ENCODE measurements at regions not wholly inside any gene's neighbourhood (a gene's known extent, or its start where the extent isn't known, plus 50 kb on each side); places are given as distances from the start of the nearest gene placed in this dataset.
"Not testable (repeated sequence)": the region's sequence is repeated elsewhere in the genome, so short reads cannot be mapped to it uniquely, and the experiment has no call there.

DNA sequence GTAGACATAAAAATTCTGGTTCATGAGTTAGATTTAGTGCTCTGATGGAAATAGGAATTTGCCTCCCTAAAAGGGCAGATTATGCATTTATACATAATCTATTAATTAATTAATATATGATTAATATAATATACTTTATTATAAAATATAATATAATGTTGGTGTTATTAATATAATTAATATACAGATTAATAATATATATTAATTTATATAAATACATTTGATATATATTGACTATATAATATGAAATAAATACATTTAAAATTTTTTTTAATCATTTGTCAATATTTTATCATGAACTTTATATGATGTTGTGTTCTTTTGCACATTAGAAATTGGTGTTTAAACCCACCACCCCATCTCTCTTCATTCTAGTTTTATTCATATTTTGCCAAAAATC, 652.1 kb upstream of the ZNF804A start:
- DNase-seq: no peak

DNA sequence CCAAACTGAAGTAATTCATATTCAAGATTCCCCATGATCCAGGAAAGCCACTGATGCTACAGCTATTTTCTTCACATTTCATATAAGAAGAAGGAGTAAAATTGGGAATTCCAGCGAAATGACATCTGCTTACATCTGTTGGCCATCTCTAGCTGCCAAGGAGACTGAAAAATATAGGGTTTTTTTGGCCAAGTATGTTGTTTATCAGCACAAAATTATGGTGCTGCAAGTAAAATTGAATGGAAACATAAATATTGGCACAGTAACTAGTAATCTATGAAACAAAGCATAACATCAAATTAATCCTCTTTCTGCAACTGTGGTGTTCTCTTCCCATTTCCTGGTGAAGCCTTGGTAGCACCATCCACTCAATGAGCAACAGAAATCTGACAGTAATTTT, 649.5 kb upstream of the ZNF804A start:
- no peak for DNase-seq

DNA sequence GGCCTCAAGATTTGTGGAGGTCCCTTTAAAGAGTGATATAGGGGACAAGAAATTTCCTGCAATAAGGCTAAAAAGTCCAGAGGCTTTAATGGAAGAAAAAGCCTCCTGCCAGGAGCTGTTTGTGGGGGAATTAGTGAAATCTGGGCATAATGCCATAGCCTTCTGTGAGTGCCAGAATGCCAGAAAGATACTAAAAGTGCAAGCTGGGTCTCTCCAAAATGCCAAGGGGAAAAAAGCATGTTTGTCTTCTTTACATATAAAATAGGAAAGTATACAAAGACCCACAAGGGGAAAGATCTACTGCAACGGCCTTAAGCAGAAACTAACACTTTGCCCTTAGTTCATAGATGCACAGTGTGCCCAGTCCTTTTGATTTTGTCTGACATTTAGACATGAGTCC, 647.7 kb upstream of the ZNF804A start:
- no peak for DNase-seq

DNA sequence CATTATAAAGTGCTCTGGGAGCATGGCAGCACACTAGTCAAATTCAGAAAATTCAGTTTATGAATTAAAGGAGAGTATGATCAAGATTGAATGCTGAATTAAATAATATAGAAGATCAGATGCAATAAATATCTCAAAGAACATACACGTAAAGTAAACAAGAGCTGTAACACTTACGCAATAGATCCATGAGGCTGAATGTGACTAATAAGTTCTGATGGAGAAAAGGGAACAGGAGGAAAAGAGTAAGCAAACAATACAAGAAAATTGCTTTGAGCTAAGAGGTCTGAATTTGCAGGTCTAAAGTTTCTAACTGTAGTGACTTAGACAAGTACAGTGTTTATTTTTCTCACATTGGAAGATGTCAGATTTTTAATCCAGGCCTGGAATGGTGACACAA, 646.7 kb upstream of the ZNF804A start:
- no peak for DNase-seq

DNA sequence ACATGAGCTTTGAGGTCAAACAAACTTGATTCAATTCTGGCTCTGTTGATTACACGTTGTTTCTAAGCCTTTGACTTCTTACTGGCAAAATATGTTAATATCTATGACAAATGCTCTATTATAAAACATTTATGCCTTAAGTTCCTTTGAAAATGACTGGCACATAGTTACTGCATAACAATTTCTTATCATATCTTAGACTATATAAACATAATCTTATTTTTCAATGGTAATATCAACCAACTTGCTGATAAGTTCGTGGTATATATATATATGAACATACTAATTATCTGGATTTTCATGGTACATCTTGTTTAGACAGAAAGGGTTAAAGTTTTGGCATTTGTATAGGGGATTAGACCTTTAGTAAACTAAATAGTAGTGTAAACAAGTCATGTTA, 645.6 kb upstream of the ZNF804A start:
- DNase-seq: no peak

DNA sequence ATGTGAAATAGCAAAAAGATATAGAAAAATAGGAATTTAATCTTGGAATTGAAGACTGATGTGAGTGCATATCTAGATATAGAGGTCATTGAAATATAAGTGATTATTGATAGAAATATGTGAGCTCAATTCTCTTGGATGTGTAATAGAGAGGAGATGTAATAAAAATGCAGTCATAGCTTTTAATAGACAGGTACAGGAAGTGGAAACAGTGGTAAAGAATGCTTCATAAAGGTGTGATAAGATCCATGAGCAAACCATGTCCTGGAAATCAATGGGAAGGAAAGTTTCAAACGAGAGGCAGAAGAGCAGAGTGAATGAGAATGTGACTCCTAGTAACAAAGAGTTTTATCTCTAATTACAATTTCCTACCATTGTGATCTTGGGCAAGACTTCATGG, 634.7 kb upstream of the ZNF804A start:
- DNase-seq: no peak

DNA sequence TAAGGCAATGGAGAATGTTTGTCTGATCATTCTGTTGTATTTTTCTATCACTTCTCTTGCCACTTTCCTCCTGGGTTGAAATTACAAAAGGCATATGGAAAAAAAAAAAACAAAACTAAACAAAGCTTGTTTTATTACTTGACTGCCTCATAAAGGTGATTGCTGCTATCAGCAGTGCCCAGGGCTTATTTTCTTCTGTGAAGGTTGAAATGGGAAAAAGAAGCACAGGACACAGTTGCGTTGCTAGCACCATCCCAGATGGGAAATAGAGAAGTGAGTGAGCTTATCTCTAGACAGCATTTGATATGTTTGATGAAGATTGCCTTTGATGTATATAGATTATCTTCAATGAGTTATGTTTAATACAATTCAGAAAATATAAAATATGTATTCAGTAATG, 633.8 kb upstream of the ZNF804A start:
- DNase-seq: no peak

DNA sequence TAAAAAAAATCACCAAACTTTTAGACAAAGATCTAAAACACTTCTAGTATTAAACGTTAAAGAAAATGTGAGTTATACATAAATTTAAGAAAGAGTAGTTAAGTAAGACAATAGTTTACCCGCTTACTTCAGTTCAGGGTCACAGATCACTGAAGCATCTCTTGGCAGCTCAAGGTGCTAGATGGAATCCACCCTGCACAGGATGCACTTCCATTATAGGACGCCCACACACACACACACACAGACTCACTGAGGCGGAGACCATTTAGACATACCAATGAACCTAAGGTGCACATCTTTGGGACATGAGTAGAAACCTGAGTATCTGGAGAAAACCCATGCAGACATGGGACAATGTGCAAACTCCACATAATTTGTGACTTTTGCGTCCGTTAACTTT, 630.6 kb upstream of the ZNF804A start:
- DNase-seq: no peak

DNA sequence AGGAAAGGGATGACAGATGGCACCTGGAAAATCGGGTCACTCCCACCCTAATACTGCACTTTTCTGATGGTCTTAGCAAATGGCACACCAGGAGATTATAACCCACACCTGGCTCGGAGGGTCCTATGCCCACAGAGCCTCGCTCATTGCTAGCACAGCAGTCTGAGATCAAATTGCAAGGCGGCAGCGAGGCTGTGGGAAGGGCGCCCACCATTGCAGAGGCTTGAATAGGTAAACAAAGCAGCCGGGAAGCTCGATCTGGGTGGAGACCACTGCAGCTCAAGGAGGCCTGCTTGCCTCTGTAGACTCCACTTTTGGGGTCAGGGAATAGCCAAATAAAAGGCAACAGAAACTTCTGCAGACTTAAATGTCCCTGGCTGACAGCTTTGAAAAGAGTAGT, 622.7 kb upstream of the ZNF804A start:
- DNase-seq: not testable (repeated sequence)

DNA sequence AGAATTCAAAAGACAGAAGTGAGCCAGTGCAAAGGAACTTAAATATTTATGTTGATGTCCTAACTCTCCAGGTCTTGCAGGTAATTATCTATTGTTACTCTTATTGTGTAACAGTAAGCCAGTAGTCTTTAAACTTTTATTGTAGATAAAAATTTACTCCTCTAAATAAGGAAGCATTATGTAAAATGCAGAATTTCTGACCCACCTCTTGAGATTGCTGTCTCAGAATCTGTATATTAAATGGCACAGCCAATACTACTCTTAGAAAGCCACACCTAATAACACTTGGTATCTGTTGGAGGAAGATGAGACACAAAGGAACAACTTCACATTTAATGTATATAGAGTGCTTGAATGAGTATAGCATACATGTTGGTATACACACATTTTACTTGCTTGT, 613.5 kb upstream of the ZNF804A start:
- DNase-seq: no peak

DNA sequence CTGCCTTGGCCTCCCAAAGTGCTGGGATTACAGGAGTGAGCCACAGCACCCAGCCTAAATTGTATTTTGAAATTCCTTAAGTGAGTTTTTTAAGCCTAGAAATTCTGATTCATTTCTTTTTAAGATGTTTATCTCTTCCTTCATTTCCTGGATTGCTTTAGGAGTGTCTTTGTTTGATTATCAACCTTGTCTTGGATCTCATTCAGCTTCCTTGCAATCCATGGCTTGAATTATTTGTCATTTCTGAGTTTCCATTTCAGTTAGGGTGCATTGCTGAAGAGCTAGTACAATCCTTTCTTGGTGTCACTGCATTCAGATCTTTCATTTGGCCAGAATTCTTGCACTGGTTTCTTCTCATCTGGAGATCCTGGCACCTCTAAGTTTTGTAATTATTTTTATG, 606.4 kb upstream of the ZNF804A start:
- no peak for DNase-seq

DNA sequence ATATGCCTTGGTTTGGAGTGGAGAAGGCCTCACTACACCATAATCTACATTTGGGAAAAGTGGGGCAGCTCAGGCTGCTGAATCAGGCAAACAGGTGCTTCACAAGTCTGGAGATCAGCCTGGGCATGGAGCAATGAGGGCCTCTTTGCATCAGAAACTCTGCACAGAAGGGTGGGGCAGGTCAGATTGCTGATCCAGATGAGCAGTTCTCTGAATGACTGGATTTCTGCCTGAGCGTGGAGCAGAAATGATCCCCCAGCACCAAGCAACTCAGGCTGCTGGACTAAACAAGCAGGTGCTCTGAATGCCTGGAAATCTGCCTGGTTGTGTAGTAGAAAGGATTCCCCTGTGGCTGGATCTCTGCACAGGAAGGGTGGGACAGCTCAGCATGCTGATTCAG, 605.3 kb upstream of the ZNF804A start:
- no peak for DNase-seq

DNA sequence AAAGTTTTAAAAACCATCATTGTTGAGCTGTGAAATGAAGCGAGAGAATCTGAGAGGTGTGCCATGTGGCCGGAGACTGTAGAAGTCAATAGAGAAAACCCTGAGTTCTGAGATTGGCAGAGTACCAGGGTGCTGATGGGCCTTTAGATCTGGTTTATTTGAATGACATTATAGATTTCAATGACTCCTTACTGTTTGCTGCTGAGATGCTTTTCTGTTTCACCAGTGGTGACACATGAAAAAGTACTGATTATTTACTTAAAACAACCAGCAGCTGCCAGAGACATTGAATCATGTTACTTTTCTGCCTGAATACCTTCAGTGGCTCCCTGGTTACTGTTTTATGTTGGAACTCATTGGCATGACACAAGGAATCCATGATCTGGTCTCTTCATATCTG, 602.7 kb upstream of the ZNF804A start:
- no peak for DNase-seq

DNA sequence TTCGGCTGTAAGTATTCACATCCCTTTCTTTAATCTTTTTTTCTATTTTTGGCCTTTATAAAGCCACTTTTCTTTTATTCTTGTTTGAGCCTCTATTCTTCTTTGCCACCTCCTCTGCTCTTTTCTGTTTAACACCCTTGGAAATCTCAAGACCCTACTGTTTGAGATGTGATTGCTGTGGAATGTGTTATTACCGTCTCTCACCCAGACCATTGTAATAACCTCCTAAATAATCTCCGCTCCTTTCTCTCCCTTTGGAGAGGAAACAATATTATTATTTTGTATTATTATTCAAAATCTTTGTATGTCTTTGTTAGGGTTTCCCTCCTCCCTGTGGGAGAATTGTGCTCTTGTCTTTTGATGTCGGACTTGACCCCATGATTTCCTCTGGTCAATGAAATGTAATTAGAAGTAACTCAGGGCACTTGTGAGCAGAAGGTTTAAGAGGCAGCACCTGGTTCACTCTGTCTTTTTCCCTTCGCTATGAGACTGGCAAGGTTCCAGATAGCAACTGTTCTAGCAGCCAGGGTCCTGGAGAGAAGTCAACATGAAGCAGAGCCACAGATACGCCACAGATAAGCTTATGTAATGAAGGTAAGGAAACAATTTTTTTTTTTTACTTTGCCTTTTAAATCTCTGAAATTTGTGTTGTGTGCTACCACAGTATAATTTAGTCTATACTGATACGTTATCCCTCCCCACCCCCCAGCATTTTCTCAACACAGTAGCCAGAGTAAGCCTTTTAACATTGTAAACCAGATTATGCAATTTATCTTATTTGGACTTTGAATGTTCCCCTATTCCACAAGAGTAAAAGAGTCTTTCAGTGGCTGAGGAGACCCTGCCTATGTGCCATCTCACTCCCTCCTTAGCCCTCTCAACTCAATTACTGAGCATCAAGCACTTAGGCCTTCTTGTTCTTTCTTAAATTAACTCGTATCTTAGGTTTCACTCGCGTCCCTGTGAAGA, 601.2 kb upstream of the ZNF804A start:
- peak; percentile 5 for DNase-seq

DNA sequence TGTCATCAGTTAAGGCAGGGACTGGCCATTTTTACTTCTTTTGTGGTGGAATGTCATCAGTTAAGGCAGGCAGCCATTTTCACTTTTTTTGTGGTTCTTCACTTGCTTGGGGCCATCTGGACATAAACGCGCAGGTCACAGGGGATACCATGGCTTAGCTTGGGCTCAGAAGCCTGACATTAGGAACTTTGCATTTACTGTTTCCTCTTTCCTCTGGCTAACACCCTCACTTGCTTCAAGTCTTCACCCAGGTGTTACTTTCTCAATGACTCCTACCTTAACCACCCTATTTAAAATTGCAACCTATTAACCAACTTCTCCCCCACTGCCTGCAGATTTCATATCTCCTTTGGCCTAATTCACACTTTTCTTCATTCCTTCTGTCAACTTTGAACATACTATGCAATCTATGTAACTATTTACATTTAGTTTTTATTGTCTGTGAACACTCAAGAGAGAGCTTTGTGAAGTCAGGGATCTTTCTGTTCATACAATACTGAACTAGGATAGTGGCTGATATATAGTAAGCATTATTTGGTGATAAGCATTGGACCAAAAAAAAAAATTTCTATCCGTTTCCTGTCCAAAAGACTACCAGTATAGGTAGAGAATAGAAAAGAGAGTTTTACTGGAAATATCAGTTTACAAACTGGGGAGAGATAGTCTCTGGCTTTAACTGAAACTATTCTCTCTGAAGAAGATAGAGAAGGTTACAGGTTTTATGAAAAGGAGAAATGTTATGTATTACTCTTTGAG, 600.1 kb upstream of the ZNF804A start:
- no peak for DNase-seq

DNA sequence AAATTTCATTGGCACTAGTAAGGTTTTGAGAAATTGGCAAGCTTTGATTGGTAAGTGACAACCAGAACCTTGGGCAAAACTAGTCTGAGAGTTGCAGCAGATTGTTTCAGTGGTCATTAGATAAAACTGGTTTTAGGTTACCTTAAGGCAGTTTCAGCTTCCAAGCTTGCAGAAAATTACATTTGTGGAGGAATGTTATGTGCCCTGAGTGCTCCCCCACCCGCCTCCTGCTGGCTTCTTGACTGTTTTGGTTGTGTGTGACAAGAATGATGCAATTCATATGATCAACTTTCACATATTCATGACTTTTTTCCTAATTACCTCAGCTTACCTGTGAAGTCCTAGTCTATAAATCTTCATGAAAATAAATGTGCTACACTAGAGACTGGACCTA, 599.5 kb upstream of the ZNF804A start:
- DNase-seq: no peak

DNA sequence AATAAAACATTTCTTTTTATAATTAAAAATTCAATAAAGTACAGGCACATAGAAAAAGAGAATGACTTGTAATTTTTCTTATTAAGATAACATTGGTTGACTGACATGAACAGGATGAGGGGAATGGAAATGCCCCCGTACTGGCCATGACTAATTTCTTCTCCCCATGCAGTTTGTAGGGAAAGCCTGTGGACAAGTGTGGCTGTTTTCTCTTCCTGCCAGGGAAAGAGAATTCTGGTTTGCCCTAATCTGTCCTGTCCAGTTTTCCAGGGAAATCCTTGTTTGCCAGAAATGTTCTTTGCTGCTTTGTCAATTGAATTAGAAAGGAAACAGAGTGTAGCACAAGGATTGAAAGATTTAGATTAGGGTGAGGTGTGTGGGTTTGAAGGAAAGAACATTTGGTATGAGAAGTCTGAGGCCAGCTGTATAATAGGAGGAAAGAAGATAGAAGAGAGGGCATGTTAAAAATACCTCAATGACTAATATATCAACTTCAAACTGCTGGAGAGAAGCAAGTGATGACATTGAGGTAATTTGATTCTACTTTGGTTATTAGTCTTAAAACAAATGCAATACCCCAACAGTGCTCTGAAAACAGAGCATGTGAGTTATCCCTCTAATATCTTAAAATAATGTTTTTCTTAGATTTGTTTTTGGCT, 593.9 kb upstream of the ZNF804A start:
- DNase-seq: no peak

DNA sequence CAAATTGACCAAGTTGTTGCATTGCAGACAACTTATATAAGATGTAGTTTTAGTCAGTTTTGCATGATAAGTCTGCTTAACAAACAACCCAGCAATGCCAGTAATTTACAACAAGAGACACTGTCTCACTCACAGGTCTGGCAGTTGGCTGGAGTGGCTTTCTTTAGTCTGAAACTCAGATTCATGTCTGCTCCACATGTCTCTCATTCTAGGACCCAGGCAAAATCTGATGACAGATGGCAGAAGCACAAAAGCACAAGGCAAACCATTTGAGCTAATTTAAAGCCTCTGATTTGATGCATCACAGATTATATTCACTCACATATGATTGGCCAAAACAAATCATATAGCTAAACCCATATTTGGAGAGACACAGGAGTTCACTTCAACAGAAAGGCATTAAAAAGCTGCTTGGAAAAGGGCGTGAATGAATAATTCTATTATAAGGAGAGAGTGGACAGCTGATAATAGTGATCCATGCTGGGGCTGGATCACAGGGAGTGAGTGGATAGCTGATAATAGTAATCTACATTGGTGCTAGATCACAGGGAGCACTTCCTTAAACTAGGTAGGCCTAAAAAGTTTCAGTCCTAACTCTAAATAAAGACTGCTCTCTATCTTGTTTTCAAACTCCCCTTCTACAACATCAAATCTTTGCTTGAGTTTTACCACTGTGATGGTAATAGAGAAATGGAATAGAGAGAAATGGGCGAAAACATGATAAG, 593.2 kb upstream of the ZNF804A start:
- no peak for DNase-seq

DNA sequence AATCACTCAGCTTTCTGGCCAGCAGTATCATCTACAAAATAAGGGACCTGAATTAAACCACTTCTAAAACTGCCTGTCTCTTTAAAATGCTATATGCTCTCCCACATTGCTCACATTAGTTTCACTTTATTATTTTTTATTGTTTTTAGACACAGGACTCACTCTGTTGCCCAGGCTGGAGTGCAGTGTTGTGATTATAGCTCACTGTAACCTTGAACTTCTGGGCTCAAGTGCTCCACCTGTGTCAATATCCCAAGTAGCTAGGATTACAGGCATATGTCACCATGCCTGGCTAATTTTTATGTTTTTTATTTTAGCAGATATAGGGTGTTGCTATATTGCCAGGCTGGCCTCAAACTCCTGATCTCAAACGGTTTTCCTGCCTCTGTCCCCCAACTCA, 591.3 kb upstream of the ZNF804A start:
- DNase-seq: no peak

DNA sequence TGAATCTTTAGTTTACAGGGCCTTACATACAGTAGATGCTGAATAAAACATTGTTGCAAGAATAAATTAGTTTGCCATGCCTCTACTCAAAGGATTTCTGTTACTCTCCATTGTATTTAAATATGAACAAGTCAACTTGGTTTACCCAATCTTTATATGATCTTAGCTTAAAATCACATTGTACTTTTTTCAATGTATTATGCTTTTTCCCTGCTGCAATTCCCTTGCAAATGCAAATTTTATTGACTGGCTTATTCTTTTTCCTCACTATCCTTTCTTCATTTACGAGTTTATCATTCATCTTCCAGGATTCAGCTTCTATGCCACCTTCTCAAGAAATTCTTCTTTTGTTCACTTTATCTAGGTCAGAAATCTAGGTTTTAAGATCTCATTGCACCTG, 571.4 kb upstream of the ZNF804A start:
- no peak for DNase-seq

DNA sequence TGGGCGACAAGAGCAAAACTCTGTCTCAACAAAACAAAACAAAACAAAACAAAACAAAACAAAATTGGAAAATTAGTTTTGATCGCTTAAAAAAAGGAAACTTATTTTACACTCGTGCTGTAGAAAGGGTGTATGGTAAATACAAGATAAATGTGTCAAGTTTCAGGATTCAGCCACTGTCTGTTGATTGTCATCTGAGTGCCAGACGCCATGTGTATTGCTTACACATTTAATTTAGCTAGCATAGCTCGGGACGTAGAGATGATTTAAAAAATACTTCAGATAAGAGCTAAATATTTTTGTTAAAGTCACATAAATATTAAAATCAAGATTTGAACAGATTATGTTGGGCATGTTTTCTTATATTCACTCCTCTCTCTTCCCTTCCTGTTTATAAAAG, 568.1 kb upstream of the ZNF804A start:
- DNase-seq: no peak

DNA sequence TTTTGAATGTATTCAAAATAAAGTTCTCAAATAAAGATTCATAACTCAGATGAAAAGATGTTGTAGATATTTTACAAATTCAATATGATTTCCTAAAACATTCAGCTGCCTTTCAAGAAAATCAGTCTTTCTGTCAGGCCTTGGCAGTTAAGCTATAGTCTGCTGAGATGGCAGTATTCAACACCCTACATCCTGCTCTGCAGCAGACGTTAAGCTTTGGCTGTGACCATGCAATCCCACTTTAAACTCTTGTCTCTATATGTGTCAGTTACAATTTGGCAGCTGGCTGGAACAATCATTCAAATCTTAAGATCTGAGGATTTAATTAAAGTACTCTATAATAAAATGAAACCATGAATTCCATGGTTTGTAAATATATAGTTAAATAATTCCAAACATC, 567.3 kb upstream of the ZNF804A start:
- no peak for DNase-seq
